HEK293T (cell line): ENCODE measurements at regions not wholly inside any gene's neighbourhood (a gene's known extent, or its start where the extent isn't known, plus 50 kb on each side); places are given as distances from the start of the nearest gene placed in this dataset.

Experiments
- CTCF ChIA-PET: fragments of 350-600 bp; formaldehyde crosslinking; extraction: SDS; loops from one replicate; lab custom pipeline; 2021; ENCODE audit warnings: antibody characterized with exemption, inconsistent platforms; lab: Yijun Ruan, JAX
- POLR2A ChIA-PET: fragments of 350-600 bp; formaldehyde crosslinking; extraction: SDS; loops from one replicate; lab custom pipeline; 2020; ENCODE audit warnings: antibody characterized with exemption, inconsistent platforms; lab: Yijun Ruan, JAX
- DNase-seq: peaks from one replicate; pipeline ENCODE4 v3.0.0; 2012; ENCODE audit warnings: mixed read lengths; ENCODE audit errors: extremely low spot score
- ARNT ChIP-seq: fragments of 450-650 bp; IDR thresholded peaks from 2 replicates; pipeline ENCODE4 v1.6.1; 2017; ENCODE audit warnings: mild to moderate bottlenecking
- BHLHE40 ChIP-seq: fragments of 450-650 bp; IDR thresholded peaks from 2 replicates; pipeline ENCODE4 v1.6.1; 2016; ENCODE audit warnings: mild to moderate bottlenecking, moderate library complexity, borderline replicate concordance
- CTBP1 ChIP-seq: fragments of 450-650 bp; IDR thresholded peaks from 2 replicates; pipeline ENCODE4 v1.6.1; 2016; ENCODE audit warnings: borderline replicate concordance
- ELF4 ChIP-seq: fragments of 450-650 bp; IDR thresholded peaks from 2 replicates; pipeline ENCODE4 v1.6.1; 2017; ENCODE audit warnings: antibody characterized with exemption
- FOXA1 ChIP-seq: fragments of 450-650 bp; IDR thresholded peaks from 2 replicates; pipeline ENCODE4 v1.6.1; 2016; ENCODE audit warnings: mild to moderate bottlenecking
- FOXK2 ChIP-seq: fragments of 450-650 bp; IDR thresholded peaks from 2 replicates; pipeline ENCODE4 v1.6.1; 2016; ENCODE audit warnings: mild to moderate bottlenecking
- FOXM1 ChIP-seq: fragments of 450-650 bp; IDR thresholded peaks from 2 replicates; pipeline ENCODE4 v1.6.1; 2017; ENCODE audit warnings: mild to moderate bottlenecking, borderline replicate concordance
- HDGF ChIP-seq: fragments of 450-650 bp; IDR thresholded peaks from 2 replicates; pipeline ENCODE4 v1.6.1; 2017; ENCODE audit warnings: antibody characterized with exemption, borderline replicate concordance
- L3MBTL2 ChIP-seq: fragments of 450-650 bp; conservative IDR thresholded peaks from 2 replicates; pipeline ENCODE4 v1.6.1; 2016; ENCODE audit warnings: mild to moderate bottlenecking
- LEF1 ChIP-seq: fragments of 450-650 bp; IDR thresholded peaks from 2 replicates; pipeline ENCODE4 v1.6.1; 2017; ENCODE audit warnings: mild to moderate bottlenecking, borderline replicate concordance
- NFRKB ChIP-seq: fragments of 450-650 bp; IDR thresholded peaks from 2 replicates; pipeline ENCODE4 v1.6.1; 2016; ENCODE audit warnings: mild to moderate bottlenecking, moderate library complexity
- PKNOX1 ChIP-seq: fragments of 450-650 bp; IDR thresholded peaks from 2 replicates; pipeline ENCODE4 v1.6.1; 2016
- SP1 ChIP-seq: fragments of 450-650 bp; IDR thresholded peaks from 2 replicates; pipeline ENCODE4 v1.6.1; 2017
- SUZ12 ChIP-seq: fragments of 450-650 bp; IDR thresholded peaks from 2 replicates; pipeline ENCODE4 v1.6.1; 2016; ENCODE audit warnings: mild to moderate bottlenecking
- TARDBP ChIP-seq: fragments of 450-650 bp; IDR thresholded peaks from 2 replicates; pipeline ENCODE4 v1.6.1; 2016
- ZNF384 ChIP-seq: fragments of 450-650 bp; IDR thresholded peaks from 2 replicates; pipeline ENCODE4 v1.6.1; 2016

GRCh38 chr19:20334760-20335159 is 167.7 kb downstream of the ZNF486 start:
- CTCF ChIA-PET, result no interaction called here
- POLR2A ChIA-PET, result no interaction called here
- no peak for DNase-seq
- no peak for TF ChIP-seq CTBP1

- DNase-seq, result no peak
- POLR2A ChIA-PET, result no interaction called here
- CTCF ChIA-PET, result no interaction called here
- no peak for TF ChIP-seq ZNF384
- no peak for TF ChIP-seq ELF4
- TF ChIP-seq HDGF, result no peak
- TF ChIP-seq CTBP1, result no peak
- no peak for TF ChIP-seq FOXM1
- TF ChIP-seq NFRKB, result no peak
- TF ChIP-seq BHLHE40, result no peak
Measured at GRCh38 chr19:20333508-20333907, 166.5 kb downstream of the ZNF486 start.

DNA sequence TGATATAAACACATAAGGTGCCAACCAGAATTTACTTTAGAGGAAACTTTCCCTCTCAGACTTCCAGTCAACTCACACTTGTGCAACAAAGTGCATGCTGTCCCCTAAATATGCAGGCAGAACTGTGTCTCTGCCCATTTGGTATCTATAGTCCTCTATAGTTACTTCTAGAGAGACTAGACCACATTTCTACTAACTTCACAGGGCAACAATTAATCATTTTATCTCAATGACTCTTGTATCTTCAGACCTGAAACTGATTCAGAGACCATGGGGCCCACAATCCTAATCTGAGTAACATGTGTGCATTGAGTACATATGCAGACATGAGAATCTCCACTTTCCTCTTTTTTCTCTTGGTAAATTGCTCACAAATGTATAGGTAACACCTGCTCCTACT is 158.1 kb downstream of the ZNF486 start:
- TF ChIP-seq SUZ12 (no peak), PKNOX1 (no peak), ELF4 (no peak), BHLHE40 (no peak), LEF1 (no peak), FOXM1 (no peak), FOXA1 (no peak), TARDBP (no peak), SP1 (no peak), ARNT (no peak), NFRKB (no peak), FOXK2 (no peak), CTBP1 (no peak), ZNF384 (no peak), L3MBTL2 (no peak)

GRCh38 chr19:20321139-20321763 is 154.2 kb downstream of the ZNF486 start:
- DNase-seq, result no peak
- ChIA-PET CTCF (no interaction called here), POLR2A (no interaction called here)
- TF ChIP-seq CTBP1 (no peak), SP1 (no peak), FOXM1 (no peak), TARDBP (no peak), PKNOX1 (no peak), HDGF (no peak)

More for the DNA sequence above, 158.1 kb downstream of the ZNF486 start:
- ChIA-PET POLR2A (no interaction called here), CTCF (no interaction called here)
- DNase-seq, result no peak

DNA sequence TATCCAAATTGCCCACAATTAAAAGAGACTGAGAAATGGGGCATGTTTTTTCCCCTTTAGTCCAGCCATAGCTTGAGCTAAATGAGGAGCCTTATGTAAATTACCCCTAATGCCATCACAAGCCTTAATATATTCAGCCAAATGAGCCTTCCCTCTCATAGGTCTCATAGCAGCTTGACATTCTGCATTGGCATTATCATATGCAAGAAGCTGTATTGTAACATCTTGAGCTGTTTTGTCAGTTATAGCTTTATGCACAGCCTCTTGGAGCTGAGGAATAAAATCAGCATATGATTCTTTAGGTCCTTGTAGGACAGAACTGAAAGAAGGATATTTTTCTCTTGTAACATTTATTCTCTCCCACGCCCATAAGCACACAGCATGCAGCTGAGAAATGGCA is 153.2 kb downstream of the ZNF486 start:
- TF ChIP-seq PKNOX1, result no peak
- no peak for TF ChIP-seq FOXA1
- TF ChIP-seq NFRKB, result no peak
- no peak for TF ChIP-seq SP1
- no peak for TF ChIP-seq L3MBTL2
- TF ChIP-seq ZNF384, result no peak
- no peak for TF ChIP-seq SUZ12
- TF ChIP-seq LEF1, result no peak
- no peak for TF ChIP-seq ARNT
- TF ChIP-seq TARDBP, result no peak
- no peak for TF ChIP-seq CTBP1
- no peak for TF ChIP-seq FOXK2
- TF ChIP-seq BHLHE40, result no peak
- TF ChIP-seq HDGF, result no peak
- no peak for TF ChIP-seq ELF4
- TF ChIP-seq FOXM1, result no peak
- POLR2A ChIA-PET, result no interaction called here
- DNase-seq, result no peak
- CTCF ChIA-PET, result no interaction called here

GRCh38 chr19:20318616-20319015 is 151.6 kb downstream of the ZNF486 start:
- ChIA-PET CTCF (no interaction called here), POLR2A (no interaction called here)
- TF ChIP-seq TARDBP, result no peak
- DNase-seq, result no peak

- POLR2A ChIA-PET, result no interaction called here
- CTCF ChIA-PET, result no interaction called here
- TF ChIP-seq ZNF384 (no peak), ELF4 (no peak), FOXK2 (no peak), LEF1 (no peak), L3MBTL2 (no peak), TARDBP (no peak), PKNOX1 (no peak)
- DNase-seq, result no peak
Measured at GRCh38 chr19:20315543-20315942, 148.5 kb downstream of the ZNF486 start.
